Ascending aorta (tissue), 2 donors: ENCODE measurements at regions not wholly inside any gene's neighbourhood (a gene's known extent, or its start where the extent isn't known, plus 50 kb on each side); places are given as distances from the start of the nearest gene placed in this dataset.

Experiments used
- DNase-seq, 2 donors: peaks; one replicate each; pipeline ENCODE4 v3.0.0-alpha.2; 2019; ENCODE audit warnings: low spot score in 2 of 2
- H3K27ac ChIP-seq, 2 donors: fragments of 200-600 bp; sonication (generic); one replicate each; pipeline ENCODE4 v1.5.1; 2016 to 2017; ENCODE audit warnings: mild to moderate bottlenecking in 1 of 2
- H3K27me3 ChIP-seq: fragments of 200-600 bp; sonication (generic); one replicate; pipeline ENCODE4 v1.5.1; 2017
- H3K36me3 ChIP-seq, 2 donors: fragments of 200-600 bp; sonication (generic); one replicate each; pipeline ENCODE4 v1.5.1; 2016
- H3K4me1 ChIP-seq, 2 donors: fragments of 200-600 bp; sonication (generic); one replicate each; pipeline ENCODE4 v1.5.1; 2016 to 2017; ENCODE audit warnings: mild to moderate bottlenecking in 1 of 2
- H3K4me3 ChIP-seq, 2 donors: fragments of 200-600 bp; sonication (generic); one replicate each; pipeline ENCODE4 v1.5.1; 2016 to 2017; ENCODE audit warnings: mild to moderate bottlenecking in 1 of 2
- H3K9me3 ChIP-seq, 2 donors: fragments of 200-600 bp; sonication (generic); one replicate each; pipeline ENCODE4 v1.5.1; 2016
- intact Hi-C: fragments of 100-400 bp; cut with DNase I; formaldehyde crosslinking; loops from one replicate; pipeline ENCODE4 v1.15.1; 2023
- TF ChIP-seq, protein P1 (sequence below), 3 experiments: fragments of 200-600 bp in 2 of 3; fragments of 450-650 bp in 1 of 3; sonication (generic) in 2 of 3; IDR thresholded peaks; one replicate each; pipeline ENCODE4 v1.5.1; 2016 to 2019; ENCODE audit warnings: antibody characterized with exemption in 3 of 3, mild to moderate bottlenecking in 1 of 3, moderate library complexity in 1 of 3

DNA sequence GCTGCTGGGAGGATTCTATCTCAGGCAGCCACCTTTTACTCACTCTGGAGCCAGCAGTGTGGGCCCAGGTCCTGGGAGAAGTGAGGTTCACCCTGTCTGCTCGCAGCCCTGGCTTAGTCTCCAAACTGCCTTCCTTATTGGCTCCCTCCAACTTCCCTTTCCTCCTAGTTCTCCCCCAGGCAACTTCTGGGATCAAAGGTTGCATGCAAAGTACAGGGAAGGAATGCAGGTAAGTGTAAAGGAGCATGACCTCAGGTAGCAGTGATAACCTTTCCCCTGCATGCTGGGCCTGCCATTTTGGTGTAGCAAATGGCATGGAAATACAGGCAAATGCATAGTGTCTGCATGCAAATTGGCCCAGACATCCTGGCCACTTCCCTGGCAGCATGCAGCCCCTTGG, 53.8 kb upstream of the ARAP3 start:
- Histone ChIP-seq H3K4me1 (no peaks in the 10 kb centered on the region), H3K27me3 (no peaks in the 10 kb centered on the region), H3K36me3 (no peaks in the 10 kb centered on the region), H3K9me3 (no peaks in the 10 kb centered on the region), H3K4me3 (no peak overlapping the region), H3K27ac (no peak overlapping the region)
- DNase-seq: no peak
- intact Hi-C loops: no loop called here
- TF ChIP-seq, protein P1, sequence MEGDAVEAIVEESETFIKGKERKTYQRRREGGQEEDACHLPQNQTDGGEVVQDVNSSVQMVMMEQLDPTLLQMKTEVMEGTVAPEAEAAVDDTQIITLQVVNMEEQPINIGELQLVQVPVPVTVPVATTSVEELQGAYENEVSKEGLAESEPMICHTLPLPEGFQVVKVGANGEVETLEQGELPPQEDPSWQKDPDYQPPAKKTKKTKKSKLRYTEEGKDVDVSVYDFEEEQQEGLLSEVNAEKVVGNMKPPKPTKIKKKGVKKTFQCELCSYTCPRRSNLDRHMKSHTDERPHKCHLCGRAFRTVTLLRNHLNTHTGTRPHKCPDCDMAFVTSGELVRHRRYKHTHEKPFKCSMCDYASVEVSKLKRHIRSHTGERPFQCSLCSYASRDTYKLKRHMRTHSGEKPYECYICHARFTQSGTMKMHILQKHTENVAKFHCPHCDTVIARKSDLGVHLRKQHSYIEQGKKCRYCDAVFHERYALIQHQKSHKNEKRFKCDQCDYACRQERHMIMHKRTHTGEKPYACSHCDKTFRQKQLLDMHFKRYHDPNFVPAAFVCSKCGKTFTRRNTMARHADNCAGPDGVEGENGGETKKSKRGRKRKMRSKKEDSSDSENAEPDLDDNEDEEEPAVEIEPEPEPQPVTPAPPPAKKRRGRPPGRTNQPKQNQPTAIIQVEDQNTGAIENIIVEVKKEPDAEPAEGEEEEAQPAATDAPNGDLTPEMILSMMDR (IDR thresholded peaks at IDR 0.05): no peak

DNA sequence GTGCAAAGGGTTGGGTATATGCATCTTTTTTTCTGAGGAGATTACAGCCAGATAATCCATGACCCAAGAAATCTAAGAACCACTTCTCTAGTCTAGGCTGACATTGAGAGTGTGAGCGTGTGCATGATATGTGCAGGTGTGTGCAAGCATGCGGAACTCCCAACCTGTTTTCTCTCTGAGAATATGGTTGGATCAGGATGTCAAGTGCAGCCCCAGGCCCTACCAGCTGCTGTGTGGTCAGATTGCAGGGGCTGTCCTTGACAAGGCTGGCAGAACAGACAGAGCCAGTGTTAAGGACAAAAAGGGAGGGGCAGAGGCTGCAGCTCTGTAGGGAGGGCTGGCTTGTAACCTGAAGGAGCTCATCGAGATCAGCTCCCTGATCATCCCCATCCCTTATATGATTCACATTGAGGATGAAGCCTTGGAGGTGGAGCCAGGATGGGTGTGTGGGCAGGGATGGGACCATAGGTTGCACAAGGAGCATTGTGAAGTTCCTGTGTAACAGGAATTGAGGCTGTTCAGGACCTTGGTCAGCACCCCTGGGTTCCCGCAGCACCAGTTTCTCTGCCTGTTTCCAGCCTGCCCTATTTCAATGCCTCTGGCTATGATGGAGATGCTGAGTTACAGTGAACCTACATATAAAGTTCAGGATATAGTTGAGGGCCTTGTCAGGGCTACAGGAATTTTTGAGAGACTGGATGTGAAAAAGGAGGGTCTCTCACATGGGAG, 52.6 kb upstream of the ARAP3 start:
- Histone ChIP-seq H3K4me3 (no peak overlapping the region), H3K36me3 (no peaks in the 10 kb centered on the region), H3K27me3 (no peaks in the 10 kb centered on the region), H3K9me3 (no peaks in the 10 kb centered on the region), H3K27ac (no peak overlapping the region), H3K4me1 (no peaks in the 10 kb centered on the region)
- TF ChIP-seq, protein P1 (IDR thresholded peaks at IDR 0.05): no peak
- DNase-seq: no peak
- intact Hi-C loops: no loop called here

DNA sequence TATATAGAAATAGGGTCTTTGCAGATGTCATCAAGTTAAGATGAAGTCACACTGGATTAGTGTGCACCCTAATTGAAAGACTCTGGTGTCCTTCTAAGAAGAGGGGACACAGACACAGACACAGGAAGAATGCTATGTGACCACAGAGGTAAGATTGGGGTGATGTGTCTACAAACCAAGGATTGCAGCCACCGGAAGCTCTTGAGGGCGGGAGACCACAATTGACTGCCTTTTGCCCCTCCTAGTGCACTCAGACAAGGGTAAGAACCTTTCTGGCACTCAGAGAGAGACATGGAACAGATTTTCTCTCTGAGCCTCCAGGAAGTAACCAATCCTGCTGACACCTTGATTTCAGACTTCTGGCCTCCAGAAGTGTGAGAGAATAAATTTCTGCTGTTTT, 51.2 kb upstream of the ARAP3 start:
- intact Hi-C loops: no loop called here
- H3K4me1 ChIP-seq: no peaks in the 10 kb centered on the region
- TF ChIP-seq, protein P1 (IDR thresholded peaks at IDR 0.05): no peak

DNA sequence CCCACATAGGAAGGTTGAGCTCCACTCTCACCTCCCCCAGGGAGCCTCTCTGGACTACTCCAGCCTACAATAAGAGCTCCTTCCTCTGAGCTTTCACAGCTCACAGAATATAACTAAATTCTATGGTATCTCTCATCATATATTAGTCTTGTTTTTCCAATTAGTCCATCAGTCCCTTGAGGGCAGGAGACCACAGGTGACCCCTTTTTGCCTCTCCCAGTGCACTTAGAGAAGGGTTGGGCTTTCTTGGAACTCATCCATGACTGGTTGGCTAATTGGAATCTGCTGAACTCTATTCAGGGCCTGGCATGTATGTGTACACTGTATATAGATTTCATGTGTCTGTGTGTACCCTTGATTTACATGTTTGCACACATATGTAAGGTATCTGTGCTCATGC, 50.4 kb upstream of the ARAP3 start:
- Histone ChIP-seq H3K9me3 (no peaks in the 10 kb centered on the region), H3K4me1 (no peaks in the 10 kb centered on the region), H3K4me3 (no peak overlapping the region), H3K36me3 (no peaks in the 10 kb centered on the region), H3K27ac (no peak overlapping the region), H3K27me3 (no peaks in the 10 kb centered on the region)
- DNase-seq: no peak
- intact Hi-C loops: no loop called here
- TF ChIP-seq, protein P1 (IDR thresholded peaks at IDR 0.05): no peak

More for the DNA sequence above, 51.2 kb upstream of the ARAP3 start:
- H3K27me3 ChIP-seq: no peaks in the 10 kb centered on the region
- no peak for DNase-seq
- H3K27ac ChIP-seq: no peak overlapping the region
- H3K36me3 ChIP-seq: no peaks in the 10 kb centered on the region
- no peaks in the 10 kb centered on the region for H3K9me3 ChIP-seq
- H3K4me3 ChIP-seq: no peak overlapping the region
